ENCODE measurements at regions not wholly inside any gene's neighbourhood (a gene's known extent, or its start where the extent isn't known, plus 50 kb on each side); places are given as distances from the start of the nearest gene placed in this dataset.

DNA sequence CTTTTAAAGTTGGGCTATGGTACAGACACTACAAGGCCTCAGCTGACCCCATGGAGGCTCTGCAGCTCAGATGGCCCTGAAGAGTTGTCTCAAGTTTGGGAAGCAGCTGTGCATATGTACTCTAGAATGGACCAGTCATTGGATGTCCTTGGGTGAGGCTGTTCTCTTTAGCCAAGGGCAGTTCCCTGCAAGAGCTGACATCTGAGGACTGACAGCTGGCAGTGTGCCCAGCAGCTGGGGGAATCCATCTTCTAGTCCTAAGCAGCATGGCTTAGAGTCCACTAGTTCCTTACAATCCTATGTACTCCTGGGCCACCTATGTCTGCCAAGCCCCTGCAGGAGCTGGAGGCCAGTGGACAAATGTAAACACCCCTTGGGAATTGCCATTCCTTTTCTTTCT, 76.5 kb downstream of the C11orf91 start:
- Histone ChIP-seq H3K36me3 (ENCODE audit: control insufficient read depth in 2 of 2, extremely low read depth in 1 of 2, insufficient read depth in 2 of 2, low read length in 2 of 2) (no peaks in the 10 kb centered on the region), H3K9me1 (replicated peaks; ENCODE audit: control insufficient read depth, extremely low read depth, insufficient read depth, low read length) (no peaks in the 10 kb centered on the region), H3K9me3 (replicated peaks; ENCODE audit: control insufficient read depth, insufficient read depth, low read length) (no peaks in the 10 kb centered on the region), H3K4me2 (ENCODE audit: insufficient read depth, low read length) (no peak overlapping the region), H3K9ac (replicated peaks; ENCODE audit: extremely low read depth, insufficient read depth, low read length) (no peak overlapping the region), H2AFZ (ENCODE audit: low read depth, low read length) (no peak overlapping the region), H3K79me2 (ENCODE audit: control insufficient read depth, insufficient read depth, low read length) (no peaks in the 10 kb centered on the region), H3K27me3 (ENCODE audit: control insufficient read depth in 2 of 2, insufficient read depth in 2 of 2, low read length in 2 of 2) (no peaks in the 10 kb centered on the region), H3K4me1 (ENCODE audit: control insufficient read depth, extremely low read depth, insufficient read depth, low read length) (no peaks in the 10 kb centered on the region), H3K27ac (ENCODE audit: insufficient read depth, low read depth, low read length) (no peak overlapping the region), H3K4me3 (replicated peaks in 1 of 3; ENCODE audit: insufficient read depth in 1 of 3, low read depth in 1 of 3, low read length in 3 of 3) (no peak overlapping the region), H4K20me1 (replicated peaks; ENCODE audit: control insufficient read depth, extremely low read depth, insufficient read depth, low read length) (no peaks in the 10 kb centered on the region)
- TF ChIP-seq FOS (IDR thresholded peaks at IDR 0.05; ENCODE audit: borderline replicate concordance, insufficient read depth, low read length) (no peak), EZH2 (IDR thresholded peaks at IDR 0.05; ENCODE audit: borderline replicate concordance, low read depth, low read length, severe bottlenecking) (no peak), POLR2AphosphoS5 (IDR thresholded peaks at IDR 0.05; ENCODE audit: insufficient read depth, low read depth, low read length) (no peak)
- TF ChIP-seq, protein P1, sequence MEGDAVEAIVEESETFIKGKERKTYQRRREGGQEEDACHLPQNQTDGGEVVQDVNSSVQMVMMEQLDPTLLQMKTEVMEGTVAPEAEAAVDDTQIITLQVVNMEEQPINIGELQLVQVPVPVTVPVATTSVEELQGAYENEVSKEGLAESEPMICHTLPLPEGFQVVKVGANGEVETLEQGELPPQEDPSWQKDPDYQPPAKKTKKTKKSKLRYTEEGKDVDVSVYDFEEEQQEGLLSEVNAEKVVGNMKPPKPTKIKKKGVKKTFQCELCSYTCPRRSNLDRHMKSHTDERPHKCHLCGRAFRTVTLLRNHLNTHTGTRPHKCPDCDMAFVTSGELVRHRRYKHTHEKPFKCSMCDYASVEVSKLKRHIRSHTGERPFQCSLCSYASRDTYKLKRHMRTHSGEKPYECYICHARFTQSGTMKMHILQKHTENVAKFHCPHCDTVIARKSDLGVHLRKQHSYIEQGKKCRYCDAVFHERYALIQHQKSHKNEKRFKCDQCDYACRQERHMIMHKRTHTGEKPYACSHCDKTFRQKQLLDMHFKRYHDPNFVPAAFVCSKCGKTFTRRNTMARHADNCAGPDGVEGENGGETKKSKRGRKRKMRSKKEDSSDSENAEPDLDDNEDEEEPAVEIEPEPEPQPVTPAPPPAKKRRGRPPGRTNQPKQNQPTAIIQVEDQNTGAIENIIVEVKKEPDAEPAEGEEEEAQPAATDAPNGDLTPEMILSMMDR (IDR thresholded peaks at IDR 0.05; ENCODE audit: extremely low read depth in 1 of 2, insufficient read depth in 1 of 2, low read depth in 1 of 2, low read length in 2 of 2) = no peak
- TF ChIP-seq, protein P2, sequence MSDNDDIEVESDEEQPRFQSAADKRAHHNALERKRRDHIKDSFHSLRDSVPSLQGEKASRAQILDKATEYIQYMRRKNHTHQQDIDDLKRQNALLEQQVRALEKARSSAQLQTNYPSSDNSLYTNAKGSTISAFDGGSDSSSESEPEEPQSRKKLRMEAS (IDR thresholded peaks at IDR 0.05; ENCODE audit: insufficient read depth, insufficient read length) = no peak
- POLR2A ChIA-PET = no interaction called here
- FAIRE-seq (no peak), DNase-seq (ENCODE audit: low read depth, low spot score) (no peak)
- CTCF ChIA-PET = no interaction called here
- dilution Hi-C loops (cut with MboI; ENCODE audit: extremely low pct_ligation_motif_present, low sequenced_read_pairs) (no loop called here), intact Hi-C loops (cut with micrococcal nuclease) (no loop called here)
- BruUV-seq (replicated peaks) = no TSS peak

GRCh38 chr11:33622806-33623205, 77.8 kb downstream of the C11orf91 start:
- Histone ChIP-seq H3K4me1 (ENCODE audit: control insufficient read depth, extremely low read depth, insufficient read depth, low read length) (no peaks in the 10 kb centered on the region), H3K9me1 (replicated peaks; ENCODE audit: control insufficient read depth, extremely low read depth, insufficient read depth, low read length) (no peaks in the 10 kb centered on the region), H3K4me2 (ENCODE audit: insufficient read depth, low read length) (no peak overlapping the region), H4K20me1 (replicated peaks; ENCODE audit: control insufficient read depth, extremely low read depth, insufficient read depth, low read length) (no peaks in the 10 kb centered on the region), H3K79me2 (ENCODE audit: control insufficient read depth, insufficient read depth, low read length) (no peaks in the 10 kb centered on the region), H3K9me3 (replicated peaks; ENCODE audit: control insufficient read depth, insufficient read depth, low read length) (no peaks in the 10 kb centered on the region), H3K4me3 (replicated peaks in 1 of 3; ENCODE audit: insufficient read depth in 1 of 3, low read depth in 1 of 3, low read length in 3 of 3) (no peak overlapping the region), H2AFZ (ENCODE audit: low read depth, low read length) (no peak overlapping the region), H3K27me3 (ENCODE audit: control insufficient read depth in 2 of 2, insufficient read depth in 2 of 2, low read length in 2 of 2) (no peaks in the 10 kb centered on the region), H3K27ac (ENCODE audit: insufficient read depth, low read depth, low read length) (no peak overlapping the region), H3K9ac (replicated peaks; ENCODE audit: extremely low read depth, insufficient read depth, low read length) (no peak overlapping the region), H3K36me3 (ENCODE audit: control insufficient read depth in 2 of 2, extremely low read depth in 1 of 2, insufficient read depth in 2 of 2, low read length in 2 of 2) (no peaks in the 10 kb centered on the region)
- no TSS peak for BruUV-seq (replicated peaks)
- TF ChIP-seq EZH2 (IDR thresholded peaks at IDR 0.05; ENCODE audit: borderline replicate concordance, low read depth, low read length, severe bottlenecking) = no peak
- no peak for TF ChIP-seq JUN (IDR thresholded peaks at IDR 0.05; ENCODE audit: borderline replicate concordance, insufficient read depth, insufficient read length, low read depth)
- no peak for TF ChIP-seq GATA2 (IDR thresholded peaks at IDR 0.05; ENCODE audit: insufficient read depth, insufficient read length, low read depth, low read length)
- TF ChIP-seq, protein P1 (IDR thresholded peaks at IDR 0.05; ENCODE audit: extremely low read depth in 1 of 2, insufficient read depth in 1 of 2, low read depth in 1 of 2, low read length in 2 of 2) = no peak
- no peak for TF ChIP-seq POLR2A (IDR thresholded peaks at IDR 0.05; ENCODE audit: low read depth, low read length)
- TF ChIP-seq FOS (IDR thresholded peaks at IDR 0.05; ENCODE audit: borderline replicate concordance, insufficient read depth, low read length) = no peak
- TF ChIP-seq POLR2AphosphoS5 (IDR thresholded peaks at IDR 0.05; ENCODE audit: insufficient read depth, low read depth, low read length) = no peak
- TF ChIP-seq, protein P2 (IDR thresholded peaks at IDR 0.05; ENCODE audit: insufficient read depth, insufficient read length) = no peak
- TF ChIP-seq MYC (IDR thresholded peaks at IDR 0.05; ENCODE audit: low read depth, low read length) = no peak
- intact Hi-C loops (cut with micrococcal nuclease) (no loop called here), dilution Hi-C loops (cut with MboI; ENCODE audit: extremely low pct_ligation_motif_present, low sequenced_read_pairs) (no loop called here)
- ChIA-PET CTCF (no interaction called here), POLR2A (no interaction called here)
- DNase-seq (ENCODE audit: low read depth, low spot score) = no peak
- no peak for FAIRE-seq
